ENCODE measurements at regions not wholly inside any gene's neighbourhood (a gene's known extent, or its start where the extent isn't known, plus 50 kb on each side); places are given as distances from the start of the nearest gene placed in this dataset.

DNA sequence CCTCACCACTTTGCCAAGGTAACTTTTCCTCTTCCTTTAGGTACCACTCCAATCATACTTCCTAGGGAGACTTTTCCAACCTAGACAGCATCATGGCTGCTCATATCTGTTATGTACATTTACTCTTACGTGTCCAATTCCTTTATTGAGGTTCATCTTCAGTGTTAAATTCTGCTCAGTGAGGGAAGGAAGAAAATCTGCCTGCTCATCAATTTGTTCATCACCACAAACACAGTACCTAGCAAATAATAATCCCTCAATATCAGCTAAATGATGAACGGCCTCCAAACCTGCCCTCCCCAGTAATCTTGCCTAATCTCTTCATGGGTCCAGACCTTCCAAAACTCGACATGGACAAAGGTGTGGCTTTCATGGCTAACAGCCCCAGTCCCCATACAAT, 380.8 kb downstream of the KCTD12 start:
- Histone ChIP-seq H3K9me3 (ENCODE audit: low read depth, low read length) (no peaks in the 10 kb centered on the region), H3K4me3 (no peak overlapping the region), H3K36me3 (ENCODE audit: insufficient read depth, low read length) (no peaks in the 10 kb centered on the region), H3K9ac (ENCODE audit: insufficient read length) (no peak overlapping the region), H3K27ac (no peak overlapping the region)
- no peak for DNase-seq (ENCODE audit: low read depth, low spot score)
- TF ChIP-seq POLR2AphosphoS5 (IDR thresholded peaks at IDR 0.05; ENCODE audit: borderline replicate concordance, low read depth, low read length) (no peak), EZH2 (IDR thresholded peaks at IDR 0.05) (no peak), FOXP2 (optimal IDR thresholded peaks at IDR 0.05; ENCODE audit: control extremely low read depth, extremely low read length, insufficient read depth) (no peak)

DNA sequence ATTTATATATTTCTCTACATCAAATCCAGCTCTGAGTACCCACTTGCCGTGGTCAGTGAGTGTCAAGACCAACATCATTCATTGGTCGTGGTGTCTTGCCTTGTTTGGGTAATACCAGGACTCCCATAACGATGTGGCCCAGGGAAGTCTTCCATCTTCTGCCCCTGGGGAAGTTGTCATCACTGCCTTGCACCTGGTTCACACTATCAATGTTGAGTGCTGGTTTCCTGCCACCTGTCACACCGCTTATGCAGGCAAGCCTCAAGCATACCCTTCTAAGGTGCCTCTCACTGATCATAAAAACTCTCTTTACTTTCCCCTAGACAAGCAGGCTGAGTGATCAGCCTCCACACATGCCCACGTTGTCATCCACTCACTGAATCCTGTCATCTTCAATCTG, 382.4 kb downstream of the KCTD12 start:
- Histone ChIP-seq H3K27ac (no peak overlapping the region), H3K4me3 (no peak overlapping the region), H3K9me3 (ENCODE audit: low read depth, low read length) (no peaks in the 10 kb centered on the region), H3K9ac (ENCODE audit: insufficient read length) (no peak overlapping the region), H3K36me3 (ENCODE audit: insufficient read depth, low read length) (no peaks in the 10 kb centered on the region)
- no peak for DNase-seq (ENCODE audit: low read depth, low spot score)
- TF ChIP-seq EZH2 (IDR thresholded peaks at IDR 0.05) (no peak), POLR2AphosphoS5 (IDR thresholded peaks at IDR 0.05; ENCODE audit: borderline replicate concordance, low read depth, low read length) (no peak), FOXP2 (optimal IDR thresholded peaks at IDR 0.05; ENCODE audit: control extremely low read depth, extremely low read length, insufficient read depth) (no peak)

DNA sequence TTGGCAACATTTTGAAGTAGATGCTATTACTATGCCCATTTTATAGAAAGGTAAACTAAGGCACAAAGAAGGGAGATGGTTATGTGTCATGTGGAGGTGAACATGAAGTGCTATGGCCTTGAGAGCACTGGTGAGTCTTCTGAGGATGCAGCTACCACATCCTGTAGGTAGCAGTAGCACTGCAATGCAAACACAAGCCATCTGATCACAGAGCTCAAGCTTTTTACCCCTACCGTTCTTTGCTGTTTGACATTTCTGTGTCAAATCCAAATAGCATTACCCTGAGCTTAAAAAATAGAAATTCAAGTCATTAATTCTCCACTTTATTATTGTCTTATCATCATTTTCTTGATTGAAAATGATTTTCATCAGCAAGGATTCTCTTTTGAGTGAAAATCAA, 382.9 kb downstream of the KCTD12 start:
- Histone ChIP-seq H3K36me3 (ENCODE audit: insufficient read depth, low read length) (no peaks in the 10 kb centered on the region), H3K9me3 (ENCODE audit: low read depth, low read length) (no peaks in the 10 kb centered on the region), H3K27ac (no peak overlapping the region), H3K9ac (ENCODE audit: insufficient read length) (no peak overlapping the region), H3K4me3 (no peak overlapping the region)
- TF ChIP-seq FOXP2 (optimal IDR thresholded peaks at IDR 0.05; ENCODE audit: control extremely low read depth, extremely low read length, insufficient read depth) (no peak), POLR2AphosphoS5 (IDR thresholded peaks at IDR 0.05; ENCODE audit: borderline replicate concordance, low read depth, low read length) (no peak), EZH2 (IDR thresholded peaks at IDR 0.05) (no peak)
- no peak for DNase-seq (ENCODE audit: low read depth, low spot score)

DNA sequence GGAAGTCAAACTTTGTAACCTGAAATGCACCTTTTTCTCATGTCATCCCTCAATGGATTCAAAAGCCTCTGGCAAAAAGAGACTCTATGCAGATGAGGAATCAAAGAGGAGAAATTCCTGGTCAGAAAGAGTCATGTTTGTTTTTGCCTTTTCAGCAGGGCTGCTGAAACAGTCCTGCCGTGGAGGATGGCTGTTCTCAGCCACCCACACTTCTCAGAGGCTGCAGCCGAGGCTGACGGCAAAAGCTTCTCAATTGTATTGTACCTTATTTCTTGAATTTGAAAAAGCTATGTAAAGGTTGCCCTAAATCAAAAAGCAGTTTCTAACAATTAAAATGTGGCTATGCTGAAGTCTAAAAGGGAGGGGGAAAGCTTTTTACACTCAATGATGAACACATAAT, 385.3 kb downstream of the KCTD12 start:
- Histone ChIP-seq H3K27ac (no peak overlapping the region), H3K36me3 (ENCODE audit: insufficient read depth, low read length) (no peaks in the 10 kb centered on the region), H3K9ac (ENCODE audit: insufficient read length) (no peak overlapping the region), H3K4me3 (no peak overlapping the region), H3K9me3 (ENCODE audit: low read depth, low read length) (no peaks in the 10 kb centered on the region)
- TF ChIP-seq POLR2AphosphoS5 (IDR thresholded peaks at IDR 0.05; ENCODE audit: borderline replicate concordance, low read depth, low read length) (no peak), EZH2 (IDR thresholded peaks at IDR 0.05) (no peak), FOXP2 (optimal IDR thresholded peaks at IDR 0.05; ENCODE audit: control extremely low read depth, extremely low read length, insufficient read depth) (no peak)
- DNase-seq (ENCODE audit: low read depth, low spot score), result no peak

DNA sequence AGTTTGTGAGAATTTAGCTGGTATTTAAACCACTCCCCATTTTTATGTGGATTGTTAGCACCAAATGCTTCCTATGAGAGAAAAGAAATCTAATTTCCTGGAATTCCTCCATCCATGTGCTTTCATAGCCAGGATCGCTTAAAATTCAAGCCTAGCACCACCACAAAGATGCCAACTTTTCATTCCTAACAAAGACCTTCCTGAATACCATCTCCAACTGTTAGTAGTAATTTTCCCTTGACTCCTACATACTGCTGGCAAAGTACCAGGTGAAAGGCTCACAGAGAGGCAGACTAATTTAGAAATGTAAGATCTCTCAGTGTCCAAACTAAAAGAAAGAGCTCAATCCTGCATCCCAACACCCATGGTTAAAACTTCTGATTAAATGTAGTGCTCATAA, 386.3 kb downstream of the KCTD12 start:
- no peaks in the 10 kb centered on the region for H3K9me3 ChIP-seq (ENCODE audit: low read depth, low read length)
- no peak overlapping the region for H3K4me3 ChIP-seq
- TF ChIP-seq FOXP2 (optimal IDR thresholded peaks at IDR 0.05; ENCODE audit: control extremely low read depth, extremely low read length, insufficient read depth) (no peak), EZH2 (IDR thresholded peaks at IDR 0.05) (no peak), POLR2AphosphoS5 (IDR thresholded peaks at IDR 0.05; ENCODE audit: borderline replicate concordance, low read depth, low read length) (no peak)
- no peak overlapping the region for H3K9ac ChIP-seq (ENCODE audit: insufficient read length)
- DNase-seq (ENCODE audit: low read depth, low spot score), result no peak
- H3K27ac ChIP-seq, result no peak overlapping the region
- no peaks in the 10 kb centered on the region for H3K36me3 ChIP-seq (ENCODE audit: insufficient read depth, low read length)

DNA sequence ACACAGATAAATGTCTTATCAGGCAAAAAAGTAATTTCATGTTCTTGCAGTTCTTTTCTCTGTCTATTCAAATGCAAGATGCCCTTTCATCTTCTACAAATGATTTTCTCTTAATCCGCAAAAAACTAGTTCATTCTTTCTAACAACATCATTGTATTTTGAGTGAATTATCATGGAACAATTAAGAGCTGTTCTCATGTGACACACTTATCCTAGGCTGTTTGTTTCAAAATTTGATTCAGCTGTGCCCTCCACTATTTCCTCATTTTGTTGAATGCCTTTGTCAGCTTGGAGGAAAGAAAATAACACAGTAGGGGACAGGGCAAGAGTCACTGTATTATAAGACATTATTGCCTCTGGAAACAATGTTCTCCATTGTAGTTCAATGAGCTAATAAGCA, 396.9 kb downstream of the KCTD12 start:
- DNase-seq (ENCODE audit: low read depth, low spot score), result no peak
- no peaks in the 10 kb centered on the region for H3K9me3 ChIP-seq (ENCODE audit: low read depth, low read length)

DNA sequence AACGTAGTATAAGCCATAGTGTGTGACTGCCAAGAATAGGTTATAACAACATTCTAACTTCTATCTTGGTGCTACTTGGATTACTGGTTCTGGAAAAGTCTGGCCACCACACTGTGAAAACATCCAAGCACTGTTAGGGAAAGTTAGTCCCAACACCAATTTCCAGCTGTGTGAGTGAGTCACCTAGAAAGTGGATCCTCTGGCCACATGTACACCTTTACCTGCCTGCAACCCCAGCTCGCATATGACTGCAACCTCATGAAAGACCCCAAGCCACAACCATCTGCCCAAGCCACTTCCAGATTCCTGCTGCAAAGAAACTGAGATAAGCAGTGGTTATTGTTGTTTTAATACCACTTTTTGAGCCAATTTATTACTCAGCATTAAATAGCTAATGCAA, 404.5 kb downstream of the KCTD12 start:
- TF ChIP-seq FOXP2 (optimal IDR thresholded peaks at IDR 0.05; ENCODE audit: control extremely low read depth, extremely low read length, insufficient read depth) (no peak), EZH2 (IDR thresholded peaks at IDR 0.05) (no peak)
- DNase-seq (ENCODE audit: low read depth, low spot score), result no peak
- no peaks in the 10 kb centered on the region for H3K36me3 ChIP-seq (ENCODE audit: insufficient read depth, low read length)
- H3K27ac ChIP-seq, result no peak overlapping the region
- no peak overlapping the region for H3K4me3 ChIP-seq
- no peaks in the 10 kb centered on the region for H3K9me3 ChIP-seq (ENCODE audit: low read depth, low read length)
- H3K9ac ChIP-seq (ENCODE audit: insufficient read length), result no peak overlapping the region

More for the DNA sequence above, 396.9 kb downstream of the KCTD12 start:
- Histone ChIP-seq H3K4me3 (no peak overlapping the region), H3K27ac (no peak overlapping the region), H3K9ac (ENCODE audit: insufficient read length) (no peak overlapping the region), H3K36me3 (ENCODE audit: insufficient read depth, low read length) (no peaks in the 10 kb centered on the region)
- TF ChIP-seq FOXP2 (optimal IDR thresholded peaks at IDR 0.05; ENCODE audit: control extremely low read depth, extremely low read length, insufficient read depth) (no peak), POLR2AphosphoS5 (IDR thresholded peaks at IDR 0.05; ENCODE audit: borderline replicate concordance, low read depth, low read length) (no peak), EZH2 (IDR thresholded peaks at IDR 0.05) (no peak)

DNA sequence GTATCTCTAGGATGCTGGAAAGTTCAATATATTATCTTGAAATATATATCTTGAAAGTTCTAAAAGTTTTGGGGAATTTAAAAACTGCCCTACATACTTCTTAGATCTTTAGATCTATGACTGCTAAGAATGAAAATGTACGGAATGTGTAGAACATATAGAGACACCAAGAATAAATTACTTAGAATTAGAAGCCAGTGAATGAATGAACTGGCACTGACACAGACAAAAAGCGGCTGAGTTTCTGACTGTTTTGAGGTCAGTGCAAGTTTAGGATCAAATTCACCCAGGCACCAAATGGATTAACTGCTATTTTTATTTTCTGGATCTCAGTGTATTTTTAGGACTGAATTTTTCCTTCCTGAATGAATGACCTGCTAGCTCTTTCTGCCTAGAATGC, 411.2 kb downstream of the KCTD12 start:
- no peaks in the 10 kb centered on the region for H3K9me3 ChIP-seq (ENCODE audit: low read depth, low read length)
- H3K4me3 ChIP-seq, result no peak overlapping the region
- no peak for TF ChIP-seq FOXP2 (optimal IDR thresholded peaks at IDR 0.05; ENCODE audit: control extremely low read depth, extremely low read length, insufficient read depth)
- no peak for TF ChIP-seq POLR2AphosphoS5 (IDR thresholded peaks at IDR 0.05; ENCODE audit: borderline replicate concordance, low read depth, low read length)
- TF ChIP-seq EZH2 (IDR thresholded peaks at IDR 0.05), result no peak
- H3K27ac ChIP-seq, result no peak overlapping the region
- H3K36me3 ChIP-seq (ENCODE audit: insufficient read depth, low read length), result no peaks in the 10 kb centered on the region
- DNase-seq (ENCODE audit: low read depth, low spot score), result no peak
- no peak overlapping the region for H3K9ac ChIP-seq (ENCODE audit: insufficient read length)

DNA sequence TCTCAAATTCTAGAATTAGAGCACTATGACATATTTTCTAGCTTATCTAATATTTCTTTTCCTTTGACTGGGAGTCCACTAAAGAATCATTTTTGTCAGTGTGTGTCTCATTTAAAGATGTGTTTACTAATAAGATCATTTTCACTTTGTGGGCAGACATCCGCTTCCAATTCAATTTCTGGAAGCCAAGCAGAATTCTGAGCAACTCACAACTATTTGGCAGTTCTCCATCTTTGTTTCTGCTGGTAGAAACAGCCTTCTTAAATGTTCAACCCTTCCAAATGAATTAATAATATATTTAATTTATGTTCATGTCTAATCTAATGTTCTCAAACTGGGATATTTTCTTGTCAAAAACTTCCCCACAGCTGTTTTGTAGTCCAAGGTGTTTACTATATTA, 411.8 kb downstream of the KCTD12 start:
- TF ChIP-seq POLR2AphosphoS5 (IDR thresholded peaks at IDR 0.05; ENCODE audit: borderline replicate concordance, low read depth, low read length), result no peak
- no peaks in the 10 kb centered on the region for H3K36me3 ChIP-seq (ENCODE audit: insufficient read depth, low read length)
- H3K27ac ChIP-seq, result no peak overlapping the region
- DNase-seq (ENCODE audit: low read depth, low spot score), result no peak
- H3K9ac ChIP-seq (ENCODE audit: insufficient read length), result no peak overlapping the region
- H3K9me3 ChIP-seq (ENCODE audit: low read depth, low read length), result no peaks in the 10 kb centered on the region
- no peak overlapping the region for H3K4me3 ChIP-seq
